ENCODE measurements at regions not wholly inside any gene's neighbourhood (a gene's known extent, or its start where the extent isn't known, plus 50 kb on each side); places are given as distances from the start of the nearest gene placed in this dataset.

GRCh38 chr2:146226077-146226476, 1618.8 kb upstream of the ACVR2A start:
- H3K4me1 ChIP-seq (ENCODE audit: insufficient read depth, poor library complexity, severe bottlenecking), result no peaks in the 10 kb centered on the region
- no peaks in the 10 kb centered on the region for H3K36me3 ChIP-seq (ENCODE audit: low read depth)
- no peaks in the 10 kb centered on the region for H3K27me3 ChIP-seq (ENCODE audit: insufficient read depth, poor library complexity, severe bottlenecking)
- no peaks in the 10 kb centered on the region for H3K9me3 ChIP-seq (ENCODE audit: severe bottlenecking)
- H3K4me3 ChIP-seq (ENCODE audit: severe bottlenecking), result no peak overlapping the region
- H3K27ac ChIP-seq (ENCODE audit: poor library complexity, severe bottlenecking), result no peak overlapping the region
- DNase-seq (ENCODE audit: low spot score) (no peak), ATAC-seq (ENCODE audit: low read depth) (no peak)
- no peak for TF ChIP-seq CTCF (IDR thresholded peaks at IDR 0.05; ENCODE audit: poor library complexity, severe bottlenecking)

GRCh38 chr2:146221826-146222225, 1623.0 kb upstream of the ACVR2A start:
- TF ChIP-seq CTCF (IDR thresholded peaks at IDR 0.05; ENCODE audit: poor library complexity, severe bottlenecking), result no peak
- no peaks in the 10 kb centered on the region for H3K4me1 ChIP-seq (ENCODE audit: insufficient read depth, poor library complexity, severe bottlenecking)
- H3K4me3 ChIP-seq (ENCODE audit: severe bottlenecking), result no peak overlapping the region
- H3K27me3 ChIP-seq (ENCODE audit: insufficient read depth, poor library complexity, severe bottlenecking), result no peaks in the 10 kb centered on the region
- no peaks in the 10 kb centered on the region for H3K9me3 ChIP-seq (ENCODE audit: severe bottlenecking)
- no peak for ATAC-seq (ENCODE audit: low read depth)
- H3K27ac ChIP-seq (ENCODE audit: poor library complexity, severe bottlenecking), result no peak overlapping the region
- no peak for DNase-seq (ENCODE audit: low spot score)
- no peaks in the 10 kb centered on the region for H3K36me3 ChIP-seq (ENCODE audit: low read depth)

- TF ChIP-seq CTCF (IDR thresholded peaks at IDR 0.05; ENCODE audit: poor library complexity, severe bottlenecking), result no peak
- Histone ChIP-seq H3K27ac (ENCODE audit: poor library complexity, severe bottlenecking) (no peak overlapping the region), H3K27me3 (ENCODE audit: insufficient read depth, poor library complexity, severe bottlenecking) (no peaks in the 10 kb centered on the region), H3K36me3 (ENCODE audit: low read depth) (no peaks in the 10 kb centered on the region), H3K4me1 (ENCODE audit: insufficient read depth, poor library complexity, severe bottlenecking) (no peaks in the 10 kb centered on the region), H3K9me3 (ENCODE audit: severe bottlenecking) (no peaks in the 10 kb centered on the region), H3K4me3 (ENCODE audit: severe bottlenecking) (no peak overlapping the region)
- ATAC-seq (ENCODE audit: low read depth), result no peak
- no peak for DNase-seq (ENCODE audit: low spot score)
These were observed 1623.9 kb upstream of the ACVR2A start for GRCh38 chr2:146220957-146221356.

- ATAC-seq (ENCODE audit: low read depth), result no peak
- Histone ChIP-seq H3K4me1 (ENCODE audit: insufficient read depth, poor library complexity, severe bottlenecking) (no peaks in the 10 kb centered on the region), H3K4me3 (ENCODE audit: severe bottlenecking) (no peak overlapping the region), H3K36me3 (ENCODE audit: low read depth) (no peaks in the 10 kb centered on the region), H3K9me3 (ENCODE audit: severe bottlenecking) (no peaks in the 10 kb centered on the region), H3K27me3 (ENCODE audit: insufficient read depth, poor library complexity, severe bottlenecking) (no peaks in the 10 kb centered on the region), H3K27ac (ENCODE audit: poor library complexity, severe bottlenecking) (no peak overlapping the region)
- no peak for TF ChIP-seq CTCF (IDR thresholded peaks at IDR 0.05; ENCODE audit: poor library complexity, severe bottlenecking)
- no peak for DNase-seq (ENCODE audit: low spot score)
These were observed 1630.4 kb upstream of the ACVR2A start for GRCh38 chr2:146214394-146214929.

GRCh38 chr2:146213674-146214073, 1631.2 kb upstream of the ACVR2A start:
- Histone ChIP-seq H3K9me3 (ENCODE audit: severe bottlenecking) (no peaks in the 10 kb centered on the region), H3K4me3 (ENCODE audit: severe bottlenecking) (no peak overlapping the region)
- no peak for DNase-seq (ENCODE audit: low spot score)

More at GRCh38 chr2:146213674-146214073, 1631.2 kb upstream of the ACVR2A start:
- Histone ChIP-seq H3K4me1 (ENCODE audit: insufficient read depth, poor library complexity, severe bottlenecking) (no peaks in the 10 kb centered on the region), H3K36me3 (ENCODE audit: low read depth) (no peaks in the 10 kb centered on the region), H3K27me3 (ENCODE audit: insufficient read depth, poor library complexity, severe bottlenecking) (no peaks in the 10 kb centered on the region), H3K27ac (ENCODE audit: poor library complexity, severe bottlenecking) (no peak overlapping the region)
- no peak for TF ChIP-seq CTCF (IDR thresholded peaks at IDR 0.05; ENCODE audit: poor library complexity, severe bottlenecking)
- ATAC-seq (ENCODE audit: low read depth), result no peak

All from RWPE2 (cell line).